Mesodermal cell (in vitro differentiated cells): ENCODE measurements at regions not wholly inside any gene's neighbourhood (a gene's known extent, or its start where the extent isn't known, plus 50 kb on each side); places are given as distances from the start of the nearest gene placed in this dataset.
"Not testable (repeated sequence)": the region's sequence is repeated elsewhere in the genome, so short reads cannot be mapped to it uniquely, and the experiment has no call there.

Source experiments
- H3K27ac ChIP-seq: 2 replicates; pipeline ENCODE4 v1.7.0; 2013; ENCODE audit warnings: mild to moderate bottlenecking, low read depth, low read length, moderate library complexity; ENCODE audit not compliant: severe bottlenecking
- H3K36me3 ChIP-seq: 2 replicates; pipeline ENCODE4 v1.7.1; 2013; ENCODE audit warnings: mild to moderate bottlenecking, low read length, moderate library complexity; ENCODE audit not compliant: control insufficient read depth, insufficient read depth
- H3K4me1 ChIP-seq: one replicate; pipeline ENCODE4 v1.7.1; 2013; ENCODE audit warnings: mild to moderate bottlenecking, low read length; ENCODE audit not compliant: insufficient read depth, control insufficient read depth, poor library complexity, severe bottlenecking
- H3K4me3 ChIP-seq: 2 replicates; pipeline ENCODE4 v1.7.0; 2013; ENCODE audit warnings: low read length, control low read depth, mild to moderate bottlenecking; ENCODE audit not compliant: insufficient read depth, poor library complexity, severe bottlenecking; ENCODE audit errors: extremely low read depth
- H3K9me3 ChIP-seq: 2 replicates; pipeline ENCODE4 v1.7.1; 2013; ENCODE audit warnings: mild to moderate bottlenecking, low read length, moderate library complexity; ENCODE audit not compliant: control insufficient read depth
- WGBS, 2 experiments: methylation state at CpG; one replicate each; pipeline ENCODE4 v1.1.5; 2013; ENCODE audit warnings: missing lambda C conversion rate in 2 of 2; ENCODE audit not compliant: insufficient coverage in 2 of 2; 5-methylcytosine and 5-hydroxymethylcytosine counted together

DNA sequence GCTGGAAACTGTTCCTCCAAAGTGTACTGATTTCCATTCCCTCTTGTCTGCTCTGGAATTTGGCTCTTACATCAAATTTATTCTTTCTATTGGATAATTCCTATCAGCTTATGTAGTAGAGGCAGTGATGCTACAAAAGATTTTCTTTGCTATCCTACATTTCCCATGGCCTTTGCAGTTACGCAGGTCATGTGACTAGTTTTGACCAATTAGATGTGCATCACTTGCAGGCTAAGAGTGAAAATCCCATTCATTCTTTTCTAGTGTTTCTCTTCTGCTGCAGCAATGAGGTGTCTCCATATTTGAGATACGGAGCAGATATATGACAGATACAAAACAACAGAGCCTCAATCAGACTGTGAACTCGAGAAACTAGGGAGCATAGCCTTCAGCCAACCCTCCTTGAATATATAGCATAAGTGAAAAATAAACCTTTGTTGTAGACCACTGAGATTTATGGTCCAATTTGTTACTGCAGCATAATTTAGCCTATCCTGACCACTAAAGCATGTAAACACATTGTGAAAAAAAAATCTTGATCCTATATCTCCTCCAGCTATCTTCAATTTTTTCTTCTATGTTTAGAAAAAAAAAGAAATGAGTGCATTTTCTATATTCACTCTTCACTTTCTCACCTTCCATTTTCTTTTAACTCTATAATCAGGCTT lies 102.0 kb downstream of the HNMT start:
- Histone ChIP-seq H3K27ac (no peak overlapping the region), H3K9me3 (peaks cover 5% of the 10 kb centered on the region), H3K36me3 (no peaks in the 10 kb centered on the region), H3K4me3 (no peak overlapping the region), H3K4me1 (no peaks in the 10 kb centered on the region)
- WGBS, 2 experiments: 86 to 94% methylated on average over 1 to 2 of the region's 3 CpGs

GRCh38 chr2:138066841-138067240 lies 102.6 kb downstream of the HNMT start:
- Histone ChIP-seq H3K9me3 (peaks cover 5% of the 10 kb centered on the region), H3K27ac (no peak overlapping the region), H3K4me1 (peaks cover 5% of the 10 kb centered on the region), H3K4me3 (no peak overlapping the region), H3K36me3 (no peaks in the 10 kb centered on the region)
- WGBS, 2 experiments: 91 to 100% methylated on average over 1 of the region's 1 CpG

DNA sequence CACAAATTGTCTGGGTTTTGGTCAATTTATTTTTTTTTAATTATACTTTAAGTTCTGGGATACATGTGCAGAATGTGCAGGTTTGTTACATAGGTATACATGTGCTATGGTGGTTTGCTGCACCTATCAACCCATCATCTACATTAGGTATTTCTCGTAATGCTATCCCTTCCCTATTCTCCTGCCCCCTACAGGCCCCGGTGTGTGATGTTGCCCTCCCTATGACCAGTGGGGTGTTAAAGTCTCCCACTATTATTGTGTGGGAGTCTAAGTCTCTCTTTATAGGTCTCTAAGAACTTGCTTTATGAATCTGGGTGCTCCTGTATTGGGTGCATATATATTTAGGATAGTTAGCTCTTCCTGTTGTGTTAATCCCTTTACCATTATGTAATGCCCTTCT lies 104.4 kb downstream of the HNMT start:
- H3K36me3 ChIP-seq, H3K9me3 ChIP-seq, H3K4me3 ChIP-seq, H3K27ac ChIP-seq: not testable (repeated sequence)
- peaks cover 21% of the 10 kb centered on the region for H3K4me1 ChIP-seq
- WGBS, 2 experiments: no CpG with 5 or more reads among the region's 2 CpGs

DNA sequence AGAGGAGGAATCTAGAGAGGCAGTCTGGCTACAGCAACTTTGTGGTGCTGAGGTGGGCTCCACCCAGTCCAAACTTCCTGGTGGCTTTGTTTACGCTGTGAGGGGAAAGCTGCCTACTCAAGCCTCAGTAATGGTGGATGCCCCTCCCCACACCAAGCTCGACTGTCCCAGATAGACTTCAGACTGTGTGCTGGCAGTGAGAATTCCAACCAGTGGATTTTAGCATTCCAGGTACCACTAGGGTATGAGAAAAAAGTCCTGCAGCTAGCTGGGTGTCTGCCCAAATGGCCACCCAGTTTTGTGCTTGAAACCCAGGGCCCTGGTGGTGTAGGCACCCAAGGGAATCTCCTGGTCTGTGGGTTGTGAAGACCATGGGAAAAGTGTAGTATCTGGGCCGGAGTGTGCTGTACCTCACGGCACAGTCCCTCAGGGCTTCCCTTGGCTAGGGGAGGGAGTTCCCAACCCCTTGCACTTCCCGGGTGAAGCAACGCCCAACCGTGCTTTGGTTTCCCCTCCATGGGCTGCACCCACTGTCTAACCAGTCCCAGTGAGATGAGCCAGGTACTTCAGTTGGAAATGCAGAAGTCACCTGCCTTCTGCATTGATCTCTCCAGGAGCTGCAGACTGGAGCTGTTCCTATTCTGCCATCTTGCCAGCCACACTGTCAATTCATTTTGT lies 106.9 kb downstream of the HNMT start:
- not testable (repeated sequence) for H3K9me3 ChIP-seq, H3K4me3 ChIP-seq, H3K36me3 ChIP-seq, H3K27ac ChIP-seq
- peaks cover 21% of the 10 kb centered on the region for H3K4me1 ChIP-seq
- 95 to 98% methylated on average over 6 to 7 of the region's 7 CpGs for WGBS, 2 experiments

DNA sequence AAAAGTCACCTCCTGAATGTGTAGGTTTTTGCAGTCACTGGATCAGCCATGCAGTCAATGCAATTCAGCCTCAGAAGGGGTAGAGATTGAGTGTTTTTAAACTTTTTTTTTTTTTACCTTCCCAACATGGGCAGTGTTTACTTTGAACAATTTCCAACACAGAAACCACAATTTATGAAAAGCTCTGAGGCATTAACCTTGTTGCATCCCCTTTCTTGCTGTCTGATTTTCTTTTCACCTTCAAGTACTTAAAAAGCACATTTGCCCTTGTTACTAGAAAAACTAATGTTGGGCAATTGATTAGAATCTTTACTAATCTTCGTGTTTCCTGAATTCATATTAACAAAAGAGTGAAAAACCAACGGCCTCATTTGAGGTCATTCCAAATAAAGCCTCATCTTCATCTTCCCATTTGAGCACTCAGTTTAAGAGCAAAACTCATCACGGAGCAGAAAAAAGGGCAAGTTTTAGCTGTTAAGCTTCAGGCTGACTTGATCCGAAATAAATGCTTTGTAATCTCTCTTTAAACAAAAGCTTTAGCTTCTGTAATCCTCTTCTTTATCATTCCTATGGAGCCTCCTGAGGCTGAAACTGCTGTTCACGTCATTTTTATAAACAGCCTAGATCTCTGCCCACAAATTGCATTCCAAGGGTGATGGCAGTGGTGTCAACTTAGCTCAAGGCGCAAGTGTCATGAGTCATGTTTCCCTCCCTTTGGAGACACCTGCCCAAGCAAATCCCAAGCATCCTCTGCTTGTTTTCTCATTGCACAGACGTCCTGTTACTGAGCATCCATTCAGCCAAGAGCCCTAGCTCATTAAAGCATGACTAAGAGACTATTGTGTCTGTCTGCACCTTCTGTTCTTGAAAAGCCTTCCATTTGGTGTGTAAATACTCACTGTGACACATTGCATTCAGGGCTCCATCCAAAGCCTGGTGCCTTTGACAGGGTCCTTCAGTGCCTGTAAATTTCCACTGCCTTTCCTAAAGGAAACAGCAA lies 107.7 kb downstream of the HNMT start:
- Histone ChIP-seq H3K36me3 (no peaks in the 10 kb centered on the region), H3K9me3 (no peaks in the 10 kb centered on the region), H3K27ac (peak overlapping the region; percentile 53), H3K4me3 (no peak overlapping the region), H3K4me1 (peaks cover 21% of the 10 kb centered on the region)
- 62 to 70% methylated on average over 6 of the region's 7 CpGs for WGBS, 2 experiments

DNA sequence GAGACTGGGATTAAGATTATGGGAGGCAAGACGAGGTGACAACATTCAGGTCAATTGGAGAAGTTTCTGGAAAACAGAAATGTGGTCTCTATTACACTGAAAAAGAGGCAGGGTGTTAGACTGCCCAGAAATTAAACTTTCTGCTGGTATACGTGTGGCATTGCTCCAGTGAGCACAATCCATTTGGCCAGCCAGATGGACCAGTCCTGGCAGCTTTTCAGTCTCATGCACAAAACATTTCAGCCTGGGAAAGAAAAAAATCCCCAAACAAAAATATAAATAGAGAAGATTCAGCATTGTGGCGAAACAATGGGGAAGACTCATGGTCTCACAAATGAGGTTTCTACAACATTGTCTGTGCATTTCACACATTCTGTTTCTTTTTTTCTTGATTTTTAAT lies 113.9 kb downstream of the HNMT start:
- peaks cover 4% of the 10 kb centered on the region for H3K4me1 ChIP-seq
- WGBS, 2 experiments: 100% methylated on average over 2 of the region's 3 CpGs
- no peak overlapping the region for H3K4me3 ChIP-seq
- no peaks in the 10 kb centered on the region for H3K36me3 ChIP-seq
- no peaks in the 10 kb centered on the region for H3K9me3 ChIP-seq
- H3K27ac ChIP-seq: no peak overlapping the region

DNA sequence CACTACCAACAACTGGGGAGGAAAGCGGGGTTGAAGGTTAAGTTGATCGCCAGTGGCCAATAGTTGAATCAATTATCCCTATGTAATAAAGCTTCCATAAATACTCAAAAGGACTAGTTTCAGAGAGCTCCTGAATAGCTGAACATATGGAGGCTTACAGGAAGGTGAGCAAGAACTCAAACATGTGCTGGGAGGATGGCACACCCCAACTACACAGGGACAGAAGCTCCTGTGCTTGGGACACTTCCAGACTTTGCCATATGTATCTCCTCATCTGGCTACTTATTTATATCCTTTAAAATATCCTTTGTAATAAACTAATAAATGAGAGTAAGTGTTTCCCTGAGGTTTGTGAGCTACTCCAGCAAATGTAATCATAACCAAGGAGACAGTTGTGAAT lies 115.7 kb downstream of the HNMT start:
- no peaks in the 10 kb centered on the region for H3K4me1 ChIP-seq
- no peaks in the 10 kb centered on the region for H3K9me3 ChIP-seq
- WGBS, 2 experiments: no CpG with 5 or more reads among the region's 2 CpGs
- no peaks in the 10 kb centered on the region for H3K36me3 ChIP-seq
- no peak overlapping the region for H3K4me3 ChIP-seq
- H3K27ac ChIP-seq: no peak overlapping the region

DNA sequence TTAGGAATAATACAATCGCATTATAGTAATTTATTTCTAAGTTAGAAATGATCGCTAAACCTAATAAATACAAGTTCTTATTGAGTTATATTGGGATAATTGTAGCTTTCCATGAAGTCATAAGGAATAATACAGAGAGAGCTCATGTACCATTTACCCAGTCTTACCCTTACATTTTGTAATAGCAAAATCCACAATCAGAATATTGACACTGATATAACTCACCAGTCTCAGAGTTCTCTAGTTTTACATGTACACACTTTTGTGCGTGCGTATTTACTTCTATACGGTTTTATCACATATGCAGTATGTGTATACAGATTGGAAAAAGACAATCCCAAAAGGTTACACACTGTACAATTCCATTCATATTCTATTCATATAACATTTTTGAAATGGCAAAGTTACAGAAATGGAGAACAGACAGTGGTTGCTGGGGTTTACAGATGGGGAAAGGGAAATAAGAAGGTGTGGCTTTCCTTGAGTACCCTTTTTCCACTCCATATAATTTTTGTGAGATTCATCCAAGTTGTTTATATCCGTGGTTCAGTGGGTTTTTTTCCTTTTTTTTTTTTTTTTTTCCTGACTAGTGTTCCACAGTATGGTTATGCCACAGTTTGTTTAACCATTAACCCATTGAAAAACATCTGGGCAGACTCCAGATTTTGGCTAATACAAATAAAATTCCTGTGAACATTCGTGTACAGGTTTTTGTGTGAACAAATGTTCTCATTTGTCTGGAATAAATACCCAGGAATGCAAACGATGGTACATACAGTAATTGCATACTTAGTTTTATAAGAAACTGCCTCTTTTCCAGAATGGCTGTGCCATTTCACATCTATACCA lies 117.2 kb downstream of the HNMT start:
- Histone ChIP-seq H3K4me1 (no peaks in the 10 kb centered on the region), H3K9me3 (no peaks in the 10 kb centered on the region), H3K4me3 (no peak overlapping the region), H3K36me3 (no peaks in the 10 kb centered on the region), H3K27ac (no peak overlapping the region)
- WGBS, 2 experiments: 100% methylated on average over 1 of the region's 8 CpGs

GRCh38 chr2:138084206-138084605 lies 119.9 kb downstream of the HNMT start:
- no peak overlapping the region for H3K27ac ChIP-seq
- WGBS, 2 experiments: 75% methylated on average over 1 of the region's 1 CpG; no CpG with 5 or more reads in 1 of the 2 experiments

GRCh38 chr2:138085441-138085840 lies 121.2 kb downstream of the HNMT start:
- H3K4me1 ChIP-seq, H3K27ac ChIP-seq: not testable (repeated sequence)
- WGBS, 2 experiments: 86% methylated on average over 1 of the region's 1 CpG; no CpG with 5 or more reads in 1 of the 2 experiments

More at GRCh38 chr2:138084206-138084605, 119.9 kb downstream of the HNMT start:
- no peaks in the 10 kb centered on the region for H3K9me3 ChIP-seq
- H3K36me3 ChIP-seq: no peaks in the 10 kb centered on the region
- peaks cover 9% of the 10 kb centered on the region for H3K4me1 ChIP-seq
- no peak overlapping the region for H3K4me3 ChIP-seq

More at GRCh38 chr2:138085441-138085840, 121.2 kb downstream of the HNMT start:
- H3K9me3 ChIP-seq, H3K4me3 ChIP-seq, H3K36me3 ChIP-seq: not testable (repeated sequence)
